H1 (cell line): ENCODE measurements at regions not wholly inside any gene's neighbourhood (a gene's known extent, or its start where the extent isn't known, plus 50 kb on each side); places are given as distances from the start of the nearest gene placed in this dataset.

Experiments used
- CTCF ChIP-seq, 3 experiments: IDR thresholded peaks; 1 replicate in 2 of 3; 2 replicates in 1 of 3; pipeline versions ENCODE4 v1.5.1 to v1.6.1; 2011; ENCODE audit warnings: low read length in 3 of 3, mild to moderate bottlenecking in 3 of 3, inconsistent platforms in 2 of 3, low read depth in 1 of 3, moderate library complexity in 1 of 3; ENCODE audit not compliant: insufficient read depth in 1 of 3; ENCODE audit errors: control extremely low read depth in 1 of 3
- EP300 ChIP-seq, 2 experiments: IDR thresholded peaks; 1 replicate in 1 of 2; 2 replicates in 1 of 2; pipeline ENCODE4 v1.6.1; 2011 to 2012; ENCODE audit warnings: low read depth in 2 of 2, low read length in 2 of 2, mild to moderate bottlenecking in 2 of 2, borderline replicate concordance in 1 of 2, inconsistent platforms in 1 of 2, moderate library complexity in 1 of 2
- POLR2A ChIP-seq, 2 experiments: IDR thresholded peaks; 1 replicate in 1 of 2; 2 replicates in 1 of 2; pipeline ENCODE4 v1.6.1; 2011; ENCODE audit warnings: low read depth in 2 of 2, low read length in 2 of 2, mild to moderate bottlenecking in 2 of 2; ENCODE audit errors: control extremely low read depth in 1 of 2
- POLR2AphosphoS5 ChIP-seq: IDR thresholded peaks from 2 replicates; pipeline ENCODE4 v1.6.1; 2011; ENCODE audit warnings: low read depth, low read length

DNA sequence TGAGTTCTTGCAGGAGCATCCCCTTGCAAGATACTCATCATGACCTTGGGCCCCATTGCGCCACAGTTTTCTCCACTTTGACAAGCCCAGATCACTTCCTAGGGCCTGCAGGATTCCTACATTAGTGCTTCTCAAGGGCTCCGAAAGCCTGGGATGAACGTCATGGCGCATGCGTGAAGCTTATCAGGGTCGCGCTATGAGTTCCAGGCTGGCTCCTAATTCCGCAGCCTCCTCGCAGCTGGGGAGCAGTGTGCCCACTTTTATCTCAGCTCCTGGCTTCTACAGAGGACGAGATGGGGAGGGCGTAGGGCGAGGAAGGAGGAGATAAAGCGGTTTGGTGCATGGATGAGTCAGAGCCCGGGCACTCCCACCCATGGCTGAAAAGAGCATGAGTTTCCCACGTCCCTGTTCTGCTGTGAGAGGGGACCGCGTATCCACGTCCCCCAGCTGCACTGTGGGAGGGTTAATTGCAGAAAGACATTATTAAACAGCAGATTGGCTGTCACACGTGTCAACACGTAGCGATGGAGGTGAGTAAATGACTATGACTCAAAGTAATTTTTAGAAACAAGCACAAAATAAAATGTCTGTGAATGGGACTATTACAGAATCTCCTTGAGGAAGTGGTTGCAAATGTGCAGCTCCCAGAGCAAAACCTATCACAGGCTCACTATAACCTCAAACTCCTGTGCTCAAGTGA lies 72.9 kb upstream of the DSP start:
- no peak for TF ChIP-seq POLR2A (IDR thresholded peaks at IDR 0.05; ENCODE audit: control extremely low read depth in 1 of 2, low read depth in 2 of 2, low read length in 2 of 2)
- TF ChIP-seq CTCF (IDR thresholded peaks at IDR 0.05; ENCODE audit: control extremely low read depth in 1 of 3, insufficient read depth in 1 of 3, low read depth in 1 of 3, low read length in 3 of 3), result no peak
- TF ChIP-seq POLR2AphosphoS5, result no peak
- TF ChIP-seq EP300 (IDR thresholded peaks at IDR 0.05; ENCODE audit: borderline replicate concordance in 1 of 2, low read depth in 2 of 2, low read length in 2 of 2), result no peak
